ENCODE measurements at regions not wholly inside any gene's neighbourhood (a gene's known extent, or its start where the extent isn't known, plus 50 kb on each side); places are given as distances from the start of the nearest gene placed in this dataset.

DNA sequence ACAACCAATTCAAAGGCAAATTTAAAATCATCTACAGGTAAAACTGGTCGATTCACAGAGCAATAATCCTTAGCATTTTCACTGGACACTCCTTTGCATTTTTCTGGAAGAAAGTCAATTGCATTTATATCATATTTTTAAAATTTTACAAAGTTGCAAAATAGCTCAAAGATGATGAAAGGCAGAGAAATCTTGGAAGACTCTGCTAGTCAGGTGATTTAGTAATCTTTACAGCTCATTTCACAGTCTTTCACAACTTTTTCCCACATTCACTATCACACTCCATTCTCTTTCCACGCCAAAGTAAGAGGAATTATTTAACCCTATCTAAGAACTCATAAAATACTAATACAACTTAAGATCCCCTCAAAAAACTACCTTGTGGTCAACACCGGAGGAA lies 1063.8 kb downstream of the EFNB2 start:
- Mint-ChIP-seq H3K4me1 (no peaks in the 10 kb centered on the region), H3K9me3 (no peaks in the 10 kb centered on the region), H3K36me3 (ENCODE audit: low read depth) (no peaks in the 10 kb centered on the region), H3K27me3 (no peaks in the 10 kb centered on the region), H3K27ac (no peak overlapping the region), H3K4me3 (no peak overlapping the region)
- ChIA-PET CTCF (no interaction called here), POLR2A (no interaction called here)
- no peak for DNase-seq

DNA sequence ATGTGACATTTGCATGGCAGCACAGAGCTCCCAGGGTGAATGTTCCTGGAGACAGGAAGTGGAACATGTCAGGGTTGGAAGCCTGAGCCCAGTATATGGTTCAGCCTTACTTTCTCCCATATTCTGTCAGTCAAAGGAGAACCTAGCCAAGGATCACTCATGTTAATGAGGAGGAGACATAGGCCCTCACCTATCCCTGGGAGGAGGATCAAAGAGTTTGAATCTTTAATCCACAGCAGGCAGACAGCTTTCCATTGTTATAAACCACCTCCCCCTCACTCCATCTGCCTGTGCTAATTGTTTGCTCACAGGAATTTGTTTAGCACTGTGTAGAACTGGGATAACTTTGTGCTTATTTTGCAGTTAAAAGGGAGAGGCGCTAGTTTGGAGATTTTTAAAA lies 1069.1 kb downstream of the EFNB2 start:
- Mint-ChIP-seq H3K4me3 (no peak overlapping the region), H3K4me1 (no peaks in the 10 kb centered on the region), H3K27me3 (no peaks in the 10 kb centered on the region), H3K36me3 (ENCODE audit: low read depth) (no peaks in the 10 kb centered on the region), H3K27ac (no peak overlapping the region), H3K9me3 (no peaks in the 10 kb centered on the region)
- ChIA-PET POLR2A (no interaction called here), CTCF (no interaction called here)
- no peak for DNase-seq

DNA sequence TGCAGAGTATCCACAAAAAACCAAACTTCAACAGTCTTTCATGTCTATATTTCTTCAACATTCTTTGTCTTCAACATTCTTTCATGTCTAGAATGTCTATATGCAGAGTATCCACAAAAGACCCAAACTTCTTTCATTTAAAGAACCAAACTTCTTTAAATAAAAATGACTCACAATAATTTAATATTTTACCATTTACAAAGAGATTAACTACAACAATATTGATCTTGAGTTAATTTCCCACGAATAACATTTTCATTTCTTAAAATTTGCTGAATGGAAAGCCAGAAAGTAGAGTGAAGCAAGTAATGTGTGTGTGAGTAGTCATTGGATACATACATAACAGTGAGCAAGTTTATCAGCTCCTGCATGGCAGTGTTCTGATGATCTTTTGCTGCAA lies 1069.7 kb downstream of the EFNB2 start, which contains the start of gene DAOA:
Gene DAOA (plus strand): TSS at position 301 of the 400 bp plus-strand sequence.
- ChIA-PET CTCF (no interaction called here), POLR2A (no interaction called here)
- no peaks in the 10 kb centered on the region for H3K9me3 Mint-ChIP-seq
- H3K27ac Mint-ChIP-seq: no peak within 1 kb of the TSS
- H3K4me3 Mint-ChIP-seq: no peak within 1 kb of the TSS
- H3K36me3 Mint-ChIP-seq (ENCODE audit: low read depth): no peaks in the 10 kb centered on the region
- H3K4me1 Mint-ChIP-seq: no peaks in the 10 kb centered on the region
- no peaks in the 10 kb centered on the region for H3K27me3 Mint-ChIP-seq
- no peak for DNase-seq

DNA sequence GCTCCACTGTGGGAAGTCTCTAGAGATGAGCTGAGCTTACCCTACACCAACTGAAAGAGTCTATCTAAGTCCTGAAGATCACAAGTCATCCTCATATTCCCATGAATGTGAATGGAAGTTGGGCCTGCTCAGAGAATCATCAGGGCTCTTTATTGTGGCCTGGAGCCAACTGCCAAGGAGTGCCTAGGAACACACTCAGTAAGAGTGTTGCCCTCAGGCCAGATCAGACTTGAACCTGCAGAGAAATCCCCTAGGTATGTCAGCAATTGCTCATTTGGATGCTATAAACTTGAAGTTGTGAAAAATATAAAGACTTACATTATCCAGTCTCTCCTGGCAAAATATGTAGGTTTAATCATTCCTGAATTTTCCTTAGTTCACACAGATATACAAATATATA lies 1070.2 kb downstream of the EFNB2 start:
- Mint-ChIP-seq H3K27ac (no peak overlapping the region), H3K4me3 (no peak overlapping the region), H3K36me3 (ENCODE audit: low read depth) (no peaks in the 10 kb centered on the region), H3K4me1 (no peaks in the 10 kb centered on the region), H3K27me3 (no peaks in the 10 kb centered on the region), H3K9me3 (no peaks in the 10 kb centered on the region)
- ChIA-PET POLR2A (no interaction called here), CTCF (no interaction called here)
- no peak for DNase-seq

DNA sequence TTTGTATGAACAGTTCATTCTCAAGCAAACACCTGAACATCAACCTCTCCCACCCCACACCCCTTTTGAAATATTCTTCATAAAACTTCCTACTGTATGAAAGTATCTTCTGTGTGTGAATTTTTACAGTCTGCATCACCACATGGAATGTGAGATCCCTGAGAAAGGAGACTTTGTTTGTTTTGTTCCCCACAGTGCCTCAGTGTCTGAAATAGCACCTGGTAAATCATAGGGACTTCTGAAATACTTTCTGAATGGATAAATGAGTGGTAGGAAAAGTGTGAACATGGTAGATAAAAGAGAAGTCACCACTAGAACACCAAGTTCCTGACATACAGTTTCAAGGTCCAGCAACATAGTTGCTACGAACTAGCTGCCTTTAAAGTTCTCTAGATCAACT lies 1071.2 kb downstream of the EFNB2 start:
- CTCF ChIA-PET: no interaction called here
- no peak for DNase-seq

DNA sequence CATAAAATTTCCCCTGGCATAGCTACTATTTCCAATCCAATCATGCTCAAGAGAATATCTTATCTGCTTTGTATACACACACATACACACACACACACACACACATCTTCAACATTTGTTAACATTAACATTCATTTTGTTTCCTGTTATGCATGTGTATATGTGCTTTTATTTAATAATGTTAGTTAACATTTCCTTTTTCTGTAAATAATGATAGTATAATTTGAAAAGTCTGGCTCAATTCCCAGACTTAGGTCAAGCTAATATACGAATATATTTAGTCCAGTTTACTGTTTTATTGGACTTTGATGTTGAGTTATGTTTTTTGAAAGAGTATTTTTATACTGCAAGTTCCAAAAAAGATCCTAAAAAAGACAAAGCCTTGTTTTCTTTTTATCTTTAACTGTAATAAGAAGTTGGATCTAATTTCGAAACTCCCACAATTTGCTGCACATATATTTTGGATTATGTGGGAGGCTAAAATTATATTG lies 1072.4 kb downstream of the EFNB2 start:
- Mint-ChIP-seq H3K4me3 (no peak overlapping the region), H3K36me3 (ENCODE audit: low read depth) (no peaks in the 10 kb centered on the region), H3K27ac (no peak overlapping the region), H3K27me3 (no peaks in the 10 kb centered on the region), H3K4me1 (no peaks in the 10 kb centered on the region), H3K9me3 (no peaks in the 10 kb centered on the region)
- no peak for DNase-seq
- ChIA-PET CTCF (no interaction called here), POLR2A (no interaction called here)

More for the DNA sequence above, 1071.2 kb downstream of the EFNB2 start:
- no peaks in the 10 kb centered on the region for H3K36me3 Mint-ChIP-seq (ENCODE audit: low read depth)
- no peak overlapping the region for H3K27ac Mint-ChIP-seq
- no peaks in the 10 kb centered on the region for H3K4me1 Mint-ChIP-seq
- H3K9me3 Mint-ChIP-seq: no peaks in the 10 kb centered on the region
- no peaks in the 10 kb centered on the region for H3K27me3 Mint-ChIP-seq
- POLR2A ChIA-PET: no interaction called here
- no peak overlapping the region for H3K4me3 Mint-ChIP-seq

DNA sequence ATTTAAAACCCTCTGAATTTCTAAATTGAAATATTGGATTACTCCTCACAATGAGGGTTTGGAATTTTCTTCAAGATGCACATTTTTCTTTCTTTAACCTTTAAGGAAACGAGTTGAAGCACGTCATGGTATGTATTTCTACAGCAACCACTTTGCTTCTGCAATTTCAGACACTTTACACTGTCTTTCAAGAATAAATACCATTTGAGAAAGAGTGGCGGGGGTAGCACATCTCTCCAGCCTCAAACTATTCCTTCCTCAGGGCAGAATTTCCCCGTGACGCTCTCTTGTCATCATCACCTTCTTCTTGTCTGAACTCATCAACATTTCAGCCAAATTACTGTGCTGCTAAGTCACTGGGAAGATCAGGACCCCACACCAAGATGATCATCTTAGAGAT lies 1073.4 kb downstream of the EFNB2 start:
- no peaks in the 10 kb centered on the region for H3K4me1 Mint-ChIP-seq
- no peak overlapping the region for H3K27ac Mint-ChIP-seq
- H3K27me3 Mint-ChIP-seq: no peaks in the 10 kb centered on the region
- H3K36me3 Mint-ChIP-seq (ENCODE audit: low read depth): no peaks in the 10 kb centered on the region
- ChIA-PET CTCF (no interaction called here), POLR2A (no interaction called here)
- H3K9me3 Mint-ChIP-seq: no peaks in the 10 kb centered on the region
- H3K4me3 Mint-ChIP-seq: no peak overlapping the region
- no peak for DNase-seq

DNA sequence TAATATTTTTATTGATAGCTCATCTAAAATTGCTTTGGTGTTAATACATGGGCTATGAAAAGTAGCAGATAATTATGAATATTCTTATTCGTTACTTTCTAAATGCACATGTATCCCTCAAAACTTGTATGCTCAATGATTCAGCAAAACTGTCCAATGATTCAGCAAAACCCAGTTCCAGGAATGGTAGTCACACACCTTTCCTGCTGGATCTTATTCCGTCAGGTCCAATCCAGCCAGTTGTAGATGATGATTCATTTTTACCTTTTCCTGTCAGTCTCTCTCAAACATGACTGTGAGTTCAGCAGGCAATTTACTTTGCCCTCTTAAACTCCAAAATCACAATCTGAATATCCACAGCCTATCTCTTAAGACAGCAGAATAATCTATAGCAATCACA lies 1082.6 kb downstream of the EFNB2 start:
- CTCF ChIA-PET: no interaction called here
- DNase-seq: no peak
- H3K27ac Mint-ChIP-seq: no peak overlapping the region
- H3K36me3 Mint-ChIP-seq (ENCODE audit: low read depth): no peaks in the 10 kb centered on the region
- POLR2A ChIA-PET: no interaction called here
- no peaks in the 10 kb centered on the region for H3K27me3 Mint-ChIP-seq
- no peaks in the 10 kb centered on the region for H3K4me1 Mint-ChIP-seq
- H3K9me3 Mint-ChIP-seq: no peaks in the 10 kb centered on the region
- H3K4me3 Mint-ChIP-seq: no peak overlapping the region

DNA sequence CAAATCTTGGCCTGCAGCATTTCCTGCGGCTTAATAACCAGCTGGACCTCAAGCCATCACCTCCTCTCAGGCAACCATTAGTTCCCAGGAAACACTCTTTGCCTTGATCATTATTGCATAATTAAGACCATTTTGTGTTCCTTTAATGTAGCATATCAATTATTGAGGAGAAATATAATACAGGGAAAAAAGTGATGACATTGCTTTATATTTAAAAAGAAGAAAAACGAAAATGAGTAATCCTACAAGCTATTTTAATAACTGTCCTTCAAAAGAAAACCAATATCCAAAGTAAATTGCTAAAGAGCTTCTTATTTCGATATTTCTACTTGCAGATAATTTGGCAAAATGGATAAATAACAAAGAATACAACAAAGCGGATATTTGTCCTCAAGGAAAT lies 1084.7 kb downstream of the EFNB2 start:
- H3K4me1 Mint-ChIP-seq: no peaks in the 10 kb centered on the region
- CTCF ChIA-PET: no interaction called here

DNA sequence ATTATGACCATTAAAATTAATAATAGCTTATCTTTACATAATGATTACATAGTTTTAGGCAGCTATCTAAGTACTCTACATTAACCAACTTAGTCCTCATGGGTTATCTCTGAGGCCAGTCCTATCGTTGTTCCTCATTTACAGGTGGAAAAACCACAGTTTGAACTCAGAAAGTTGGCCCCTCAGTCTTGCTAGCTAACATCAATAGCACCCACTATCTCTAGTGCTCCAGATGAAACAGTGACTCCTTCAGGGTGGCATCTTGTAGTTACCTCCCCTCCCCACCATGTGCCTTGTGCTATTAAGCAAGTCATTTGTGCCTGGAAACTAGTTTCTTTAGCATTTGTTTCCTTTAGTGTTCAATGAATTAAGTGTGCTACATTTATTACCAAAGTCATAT lies 1086.7 kb downstream of the EFNB2 start:
- POLR2A ChIA-PET: no interaction called here

More for the DNA sequence above, 1084.7 kb downstream of the EFNB2 start:
- H3K27ac Mint-ChIP-seq: no peak overlapping the region
- POLR2A ChIA-PET: no interaction called here
- H3K4me3 Mint-ChIP-seq: no peak overlapping the region
- peaks cover 1% of the 10 kb centered on the region for H3K9me3 Mint-ChIP-seq
- DNase-seq: no peak
- H3K27me3 Mint-ChIP-seq: no peaks in the 10 kb centered on the region
- no peaks in the 10 kb centered on the region for H3K36me3 Mint-ChIP-seq (ENCODE audit: low read depth)

DNA sequence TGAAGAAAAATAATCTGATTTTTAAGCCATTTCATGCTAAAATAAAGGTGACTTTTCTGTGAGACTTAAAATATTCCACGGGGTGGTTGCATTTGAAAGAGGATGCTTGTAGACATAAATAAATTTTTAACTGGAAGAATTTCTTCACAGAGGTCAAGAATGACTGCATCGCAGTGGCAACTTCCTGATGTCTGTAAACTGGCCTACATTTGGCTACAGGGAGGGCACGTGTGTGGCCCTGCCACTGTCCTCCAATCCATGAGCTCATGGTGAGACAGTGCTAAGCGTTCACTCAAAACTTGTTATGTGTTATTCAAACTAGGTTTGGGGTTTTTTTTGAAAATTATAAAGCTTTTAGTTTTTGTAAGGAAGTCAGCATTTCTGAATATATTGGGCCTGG lies 1089.3 kb downstream of the EFNB2 start:
- no peak for DNase-seq
- Mint-ChIP-seq H3K4me1 (no peaks in the 10 kb centered on the region), H3K27me3 (no peaks in the 10 kb centered on the region), H3K27ac (no peak overlapping the region), H3K36me3 (ENCODE audit: low read depth) (no peaks in the 10 kb centered on the region), H3K4me3 (no peak overlapping the region), H3K9me3 (peaks cover 4% of the 10 kb centered on the region)
- POLR2A ChIA-PET: no interaction called here
- CTCF ChIA-PET: no interaction called here

More for the DNA sequence above, 1086.7 kb downstream of the EFNB2 start:
- CTCF ChIA-PET: no interaction called here
- H3K4me1 Mint-ChIP-seq: no peaks in the 10 kb centered on the region
- H3K4me3 Mint-ChIP-seq: no peak overlapping the region
- no peak overlapping the region for H3K27ac Mint-ChIP-seq
- H3K9me3 Mint-ChIP-seq: peaks cover 4% of the 10 kb centered on the region
- DNase-seq: no peak
- no peaks in the 10 kb centered on the region for H3K36me3 Mint-ChIP-seq (ENCODE audit: low read depth)
- no peaks in the 10 kb centered on the region for H3K27me3 Mint-ChIP-seq

DNA sequence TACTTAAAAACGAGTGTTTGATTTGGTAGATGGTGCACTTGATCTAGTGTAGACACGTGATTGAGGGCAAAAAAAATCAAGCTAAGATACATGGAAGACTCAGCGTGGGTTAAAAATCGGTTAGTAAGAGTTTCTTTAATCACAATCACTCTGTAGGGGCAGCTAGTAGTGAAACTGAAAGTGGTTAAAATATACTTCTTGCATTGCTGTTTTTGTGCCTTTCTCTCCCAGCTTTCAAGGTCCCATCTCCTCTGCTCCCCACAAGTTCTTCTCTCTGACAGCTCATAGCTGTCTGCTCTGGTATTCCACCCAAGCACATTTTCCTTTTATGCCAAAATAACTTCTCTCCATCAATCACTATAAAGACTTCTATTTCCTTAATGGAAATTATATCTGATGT lies 1089.7 kb downstream of the EFNB2 start:
- no peaks in the 10 kb centered on the region for H3K27me3 Mint-ChIP-seq
- no peak overlapping the region for H3K4me3 Mint-ChIP-seq
- POLR2A ChIA-PET: no interaction called here
- H3K9me3 Mint-ChIP-seq: peaks cover 4% of the 10 kb centered on the region
- CTCF ChIA-PET: no interaction called here
- no peak for DNase-seq
- H3K36me3 Mint-ChIP-seq (ENCODE audit: low read depth): no peaks in the 10 kb centered on the region
- no peaks in the 10 kb centered on the region for H3K4me1 Mint-ChIP-seq
- no peak overlapping the region for H3K27ac Mint-ChIP-seq

DNA sequence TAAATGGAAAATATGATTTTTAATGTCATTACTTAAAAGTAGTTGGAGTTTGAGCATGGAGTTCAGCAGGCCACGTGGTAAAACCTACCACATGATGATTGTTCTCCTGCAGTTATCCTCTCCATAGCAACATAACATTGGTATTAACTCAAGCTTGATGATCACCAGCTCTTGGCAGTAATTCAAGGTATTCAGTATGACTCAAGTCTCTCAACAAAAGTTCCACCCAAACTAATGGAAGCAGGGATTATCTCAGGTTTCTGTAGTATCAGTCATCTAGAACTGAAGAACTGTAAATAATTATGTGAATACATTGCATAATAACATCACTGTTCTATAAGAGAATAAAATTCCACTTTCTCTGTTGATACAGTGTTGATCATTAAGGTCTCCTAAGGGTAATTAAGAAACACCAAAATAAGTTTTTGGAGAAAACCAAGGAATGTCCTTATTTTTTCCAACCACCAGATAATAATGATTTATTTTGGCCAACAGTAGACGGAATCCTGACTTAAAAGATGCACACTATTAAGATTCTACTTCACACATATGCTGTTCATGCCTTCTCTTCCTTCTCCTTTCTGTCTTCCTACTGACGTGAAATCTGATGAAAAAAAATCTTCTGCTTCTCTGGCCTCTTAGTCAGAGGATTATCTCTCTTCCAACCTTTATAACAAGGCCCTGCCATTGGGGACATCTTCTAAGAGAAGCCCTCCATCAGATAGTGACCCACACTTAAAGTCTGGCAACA lies 1092.3 kb downstream of the EFNB2 start:
- Mint-ChIP-seq H3K27me3 (no peaks in the 10 kb centered on the region), H3K9me3 (peaks cover 4% of the 10 kb centered on the region), H3K27ac (no peak overlapping the region), H3K4me3 (no peak overlapping the region), H3K4me1 (no peaks in the 10 kb centered on the region), H3K36me3 (ENCODE audit: low read depth) (no peaks in the 10 kb centered on the region)
- ChIA-PET CTCF (no interaction called here), POLR2A (no interaction called here)
- DNase-seq: no peak

DNA sequence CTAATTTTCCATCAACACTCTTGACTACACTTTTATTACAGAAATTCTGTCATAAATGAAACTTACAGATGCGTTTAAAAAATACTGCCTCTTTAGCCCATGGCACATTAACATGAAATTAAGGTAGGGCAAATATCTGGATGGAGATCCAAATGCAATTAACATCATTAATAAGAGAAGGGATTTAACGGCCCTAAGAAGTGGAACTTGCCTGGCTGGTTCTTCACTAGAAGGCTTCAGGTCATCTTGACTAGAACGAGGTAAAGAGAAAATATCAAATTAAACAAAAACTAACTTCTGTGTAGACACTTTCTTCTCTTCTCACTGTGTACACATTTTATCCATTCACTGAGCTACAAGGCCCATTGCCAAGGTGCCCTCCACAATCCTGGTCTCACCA lies 1093.4 kb downstream of the EFNB2 start:
- CTCF ChIA-PET: no interaction called here
- POLR2A ChIA-PET: no interaction called here

More for the DNA sequence above, 1093.4 kb downstream of the EFNB2 start:
- no peak for DNase-seq
- no peaks in the 10 kb centered on the region for H3K36me3 Mint-ChIP-seq (ENCODE audit: low read depth)
- no peak overlapping the region for H3K4me3 Mint-ChIP-seq
- H3K27me3 Mint-ChIP-seq: no peaks in the 10 kb centered on the region
- H3K27ac Mint-ChIP-seq: no peak overlapping the region
- peaks cover 4% of the 10 kb centered on the region for H3K9me3 Mint-ChIP-seq
- H3K4me1 Mint-ChIP-seq: no peaks in the 10 kb centered on the region
